ENCODE measurements at regions not wholly inside any gene's neighbourhood (a gene's known extent, or its start where the extent isn't known, plus 50 kb on each side); places are given as distances from the start of the nearest gene placed in this dataset.
"Not testable (repeated sequence)": the region's sequence is repeated elsewhere in the genome, so short reads cannot be mapped to it uniquely, and the experiment has no call there.

DNA sequence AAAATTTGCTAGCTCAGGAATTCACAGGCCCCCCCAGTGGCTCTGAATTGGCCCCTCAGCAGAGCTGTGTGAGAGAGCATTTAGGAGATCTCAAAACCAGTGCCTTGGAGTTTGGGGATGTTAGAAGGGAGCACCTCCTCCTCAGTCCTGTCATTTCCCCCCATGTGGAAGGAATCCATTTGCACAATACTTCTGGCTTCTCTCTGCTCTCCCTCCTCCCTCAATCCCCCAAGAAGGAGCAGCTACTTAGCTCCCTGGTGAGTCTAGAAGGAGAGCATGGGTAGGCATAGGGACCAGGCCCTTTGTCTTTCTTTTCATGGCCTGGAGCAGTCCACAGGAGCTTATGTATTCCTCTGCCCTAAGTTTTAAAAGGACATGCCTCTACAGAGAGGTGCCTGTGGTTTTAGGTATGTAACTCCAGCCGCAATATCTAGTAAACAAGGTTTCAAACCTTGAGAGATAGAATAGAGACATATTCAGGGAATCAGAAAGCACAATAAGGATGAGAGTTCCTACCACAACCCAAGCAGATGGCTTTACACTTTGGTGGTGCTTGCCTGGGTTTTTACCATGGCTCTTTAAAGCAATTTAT, 199.4 kb downstream of the FCRL5 start:
- H3K27ac ChIP-seq (ENCODE audit: low read depth, low read length) = no peak overlapping the region
- H3F3A ChIP-seq (ENCODE audit: control insufficient read depth, insufficient read depth) = no peaks in the 10 kb centered on the region
- H3K79me2 ChIP-seq (ENCODE audit: control insufficient read depth, low read length) = no peaks in the 10 kb centered on the region
- peaks cover 23% of the 10 kb centered on the region for H3K27me3 ChIP-seq (ENCODE audit: control insufficient read depth, low read length)
- no peaks in the 10 kb centered on the region for H3K9me3 ChIP-seq (ENCODE audit: control insufficient read depth, insufficient read depth, low read length)
- TF ChIP-seq, protein P1, sequence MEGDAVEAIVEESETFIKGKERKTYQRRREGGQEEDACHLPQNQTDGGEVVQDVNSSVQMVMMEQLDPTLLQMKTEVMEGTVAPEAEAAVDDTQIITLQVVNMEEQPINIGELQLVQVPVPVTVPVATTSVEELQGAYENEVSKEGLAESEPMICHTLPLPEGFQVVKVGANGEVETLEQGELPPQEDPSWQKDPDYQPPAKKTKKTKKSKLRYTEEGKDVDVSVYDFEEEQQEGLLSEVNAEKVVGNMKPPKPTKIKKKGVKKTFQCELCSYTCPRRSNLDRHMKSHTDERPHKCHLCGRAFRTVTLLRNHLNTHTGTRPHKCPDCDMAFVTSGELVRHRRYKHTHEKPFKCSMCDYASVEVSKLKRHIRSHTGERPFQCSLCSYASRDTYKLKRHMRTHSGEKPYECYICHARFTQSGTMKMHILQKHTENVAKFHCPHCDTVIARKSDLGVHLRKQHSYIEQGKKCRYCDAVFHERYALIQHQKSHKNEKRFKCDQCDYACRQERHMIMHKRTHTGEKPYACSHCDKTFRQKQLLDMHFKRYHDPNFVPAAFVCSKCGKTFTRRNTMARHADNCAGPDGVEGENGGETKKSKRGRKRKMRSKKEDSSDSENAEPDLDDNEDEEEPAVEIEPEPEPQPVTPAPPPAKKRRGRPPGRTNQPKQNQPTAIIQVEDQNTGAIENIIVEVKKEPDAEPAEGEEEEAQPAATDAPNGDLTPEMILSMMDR (IDR thresholded peaks at IDR 0.05; ENCODE audit: low read depth, low read length, poor library complexity, severe bottlenecking) = no peak
- no peak for TF ChIP-seq EZH2phosphoT487 (IDR thresholded peaks at IDR 0.05; ENCODE audit: borderline replicate concordance, low read length)
- H3K36me3 ChIP-seq (ENCODE audit: control insufficient read depth, low read length) = no peaks in the 10 kb centered on the region
- H3K9me2 ChIP-seq (replicated peaks; ENCODE audit: control insufficient read depth, low read length) = no peaks in the 10 kb centered on the region
- H4K20me1 ChIP-seq (ENCODE audit: control insufficient read depth, insufficient read depth, low read depth, low read length) = no peaks in the 10 kb centered on the region
- H3K4me1 ChIP-seq (ENCODE audit: control insufficient read depth, low read length) = no peaks in the 10 kb centered on the region
- H3K4me3 ChIP-seq (ENCODE audit: low read length) = no peak overlapping the region
- H3K4me2 ChIP-seq (ENCODE audit: low read length) = no peak overlapping the region

DNA sequence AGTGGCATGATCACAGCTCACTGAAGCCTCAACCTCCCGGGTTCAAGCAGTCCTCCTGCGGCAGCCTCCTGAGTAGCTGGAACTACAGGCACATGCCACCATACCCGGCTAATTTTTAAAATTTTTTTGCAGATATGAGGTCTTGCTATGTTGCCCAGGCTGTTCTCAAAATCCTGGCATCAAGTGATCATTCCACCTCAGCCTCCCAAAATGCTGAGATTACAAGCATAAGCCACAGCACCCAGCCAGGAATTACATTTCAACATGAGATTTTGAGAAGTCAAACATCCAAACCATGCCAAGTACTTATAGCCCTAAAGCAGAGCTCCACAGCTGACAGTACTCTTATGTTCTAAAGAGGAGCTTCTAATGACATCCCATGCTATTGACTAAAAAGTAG, 200.1 kb downstream of the FCRL5 start:
- Histone ChIP-seq H3K36me3 (ENCODE audit: control insufficient read depth, low read length) (no peaks in the 10 kb centered on the region), H3K4me2 (ENCODE audit: low read length) (no peak overlapping the region), H3K27ac (ENCODE audit: low read depth, low read length) (no peak overlapping the region), H3K4me1 (ENCODE audit: control insufficient read depth, low read length) (no peaks in the 10 kb centered on the region), H3K4me3 (ENCODE audit: low read length) (no peak overlapping the region), H3K9me2 (replicated peaks; ENCODE audit: control insufficient read depth, low read length) (no peaks in the 10 kb centered on the region), H4K20me1 (ENCODE audit: control insufficient read depth, insufficient read depth, low read depth, low read length) (no peaks in the 10 kb centered on the region), H3F3A (ENCODE audit: control insufficient read depth, insufficient read depth) (no peaks in the 10 kb centered on the region), H3K27me3 (ENCODE audit: control insufficient read depth, low read length) (peaks cover 25% of the 10 kb centered on the region), H3K9me3 (ENCODE audit: control insufficient read depth, insufficient read depth, low read length) (no peaks in the 10 kb centered on the region), H3K79me2 (ENCODE audit: control insufficient read depth, low read length) (no peaks in the 10 kb centered on the region)
- no peak for TF ChIP-seq EZH2phosphoT487 (IDR thresholded peaks at IDR 0.05; ENCODE audit: borderline replicate concordance, low read length)
- TF ChIP-seq, protein P1 (IDR thresholded peaks at IDR 0.05; ENCODE audit: low read depth, low read length, poor library complexity, severe bottlenecking) = no peak

DNA sequence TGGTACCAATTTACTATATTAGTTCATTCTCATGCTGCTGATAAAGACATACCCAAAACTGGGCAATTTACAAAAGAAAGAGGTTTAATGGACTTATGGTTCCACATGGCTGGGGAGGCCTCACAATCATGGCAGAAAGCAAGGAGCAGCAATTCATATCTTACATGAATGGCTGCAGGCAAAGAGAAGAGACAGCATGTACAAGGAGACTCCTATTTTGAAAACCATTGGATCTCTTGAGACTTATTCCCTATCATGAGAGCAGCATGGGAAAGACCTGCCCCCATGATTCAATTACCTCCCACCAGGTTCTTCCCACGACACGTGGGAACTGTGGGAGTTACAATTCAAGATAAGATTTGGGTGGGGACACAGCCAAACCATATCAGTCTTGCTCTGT, 200.5 kb downstream of the FCRL5 start:
- not testable (repeated sequence) for H3K27ac ChIP-seq (ENCODE audit: low read depth, low read length); H3K9me2 ChIP-seq (replicated peaks; ENCODE audit: control insufficient read depth, low read length); H3F3A ChIP-seq (ENCODE audit: control insufficient read depth, insufficient read depth); H3K36me3 ChIP-seq (ENCODE audit: control insufficient read depth, low read length); H3K4me2 ChIP-seq (ENCODE audit: low read length); H3K4me1 ChIP-seq (ENCODE audit: control insufficient read depth, low read length); H4K20me1 ChIP-seq (ENCODE audit: control insufficient read depth, insufficient read depth, low read depth, low read length); H3K9me3 ChIP-seq (ENCODE audit: control insufficient read depth, insufficient read depth, low read length); H3K79me2 ChIP-seq (ENCODE audit: control insufficient read depth, low read length); H3K4me3 ChIP-seq (ENCODE audit: low read length)
- peaks cover 25% of the 10 kb centered on the region for H3K27me3 ChIP-seq (ENCODE audit: control insufficient read depth, low read length)

DNA sequence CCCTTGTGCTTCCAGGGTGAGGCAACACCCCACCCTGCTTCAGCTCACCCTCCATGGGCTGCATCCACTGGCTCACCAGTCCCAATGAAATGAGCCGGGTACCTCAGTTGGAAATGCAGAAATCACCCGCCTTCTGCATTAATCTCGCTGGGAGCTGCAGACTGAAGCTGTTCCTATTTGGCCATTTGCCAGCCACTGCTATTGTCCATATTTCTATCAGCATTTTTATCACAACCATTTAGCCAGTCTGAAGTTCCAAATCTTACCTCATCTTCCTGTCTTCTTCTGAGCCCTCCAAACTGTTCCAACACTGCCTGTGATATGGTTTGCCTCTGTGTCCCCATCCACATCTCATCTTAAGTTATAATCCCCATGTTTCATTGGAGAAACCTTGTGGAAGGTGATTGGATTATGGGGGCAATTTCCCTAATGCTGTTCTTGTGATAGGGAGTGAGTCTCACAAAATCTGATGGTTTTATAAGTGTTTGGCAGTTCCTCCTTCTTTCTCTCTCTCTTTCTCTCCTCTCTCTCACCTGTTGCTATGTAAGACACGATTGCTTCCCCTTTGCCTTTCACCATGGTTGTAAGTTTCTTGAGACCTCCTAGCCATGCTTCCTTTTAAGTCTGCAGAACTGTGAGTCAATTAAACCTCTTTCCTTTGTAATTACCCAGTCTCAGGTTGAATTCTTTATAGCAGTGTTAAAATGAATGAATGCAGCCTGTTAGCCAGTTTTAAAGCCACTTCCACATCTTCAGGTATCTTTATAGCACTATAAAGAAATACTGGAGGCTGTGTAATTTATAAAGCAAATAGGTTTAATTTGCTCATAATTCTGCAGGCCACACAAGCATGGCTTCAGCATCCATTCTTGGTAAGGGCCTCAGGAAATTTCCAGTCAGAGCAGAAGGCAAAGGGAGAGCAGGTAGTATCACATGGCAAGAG, 203.5 kb downstream of the FCRL5 start:
- Histone ChIP-seq H3K27ac (ENCODE audit: low read depth, low read length) (no peak overlapping the region), H3K27me3 (ENCODE audit: control insufficient read depth, low read length) (peaks cover 11% of the 10 kb centered on the region), H3K79me2 (ENCODE audit: control insufficient read depth, low read length) (no peaks in the 10 kb centered on the region), H3K4me3 (ENCODE audit: low read length) (no peak overlapping the region), H3K9me3 (ENCODE audit: control insufficient read depth, insufficient read depth, low read length) (no peaks in the 10 kb centered on the region), H3K4me1 (ENCODE audit: control insufficient read depth, low read length) (no peaks in the 10 kb centered on the region), H3F3A (ENCODE audit: control insufficient read depth, insufficient read depth) (no peaks in the 10 kb centered on the region), H3K36me3 (ENCODE audit: control insufficient read depth, low read length) (no peaks in the 10 kb centered on the region), H3K4me2 (ENCODE audit: low read length) (no peak overlapping the region), H3K9me2 (replicated peaks; ENCODE audit: control insufficient read depth, low read length) (no peaks in the 10 kb centered on the region), H4K20me1 (ENCODE audit: control insufficient read depth, insufficient read depth, low read depth, low read length) (no peaks in the 10 kb centered on the region)
- TF ChIP-seq EZH2phosphoT487 (IDR thresholded peaks at IDR 0.05; ENCODE audit: borderline replicate concordance, low read length) = no peak
- TF ChIP-seq, protein P1 (IDR thresholded peaks at IDR 0.05; ENCODE audit: low read depth, low read length, poor library complexity, severe bottlenecking) = no peak
